MG63 (cell line): ENCODE measurements at regions not wholly inside any gene's neighbourhood (a gene's known extent, or its start where the extent isn't known, plus 50 kb on each side); places are given as distances from the start of the nearest gene placed in this dataset.

ENCODE experiments used
- DNase-seq: peaks from one replicate; pipeline ENCODE4 v3.0.0-alpha.2; 2020
- H3K27me3 ChIP-seq: fragments of 250-450 bp; sonication (Bioruptor Pico); 2 replicates; pipeline ENCODE4 v1.5.1; 2020; ENCODE audit warnings: mild to moderate bottlenecking, moderate library complexity
- H3K36me3 ChIP-seq: fragments of 250-450 bp; sonication (Bioruptor Pico); 2 replicates; pipeline ENCODE4 v1.5.1; 2020; ENCODE audit warnings: mild to moderate bottlenecking, moderate library complexity
- H3K4me3 ChIP-seq: fragments of 250-450 bp; sonication (Bioruptor Pico); 2 replicates; pipeline ENCODE4 v1.5.1; 2020; ENCODE audit warnings: mild to moderate bottlenecking, moderate library complexity
- H3K9me3 ChIP-seq: fragments of 250-450 bp; sonication (Bioruptor Pico); 2 replicates; pipeline ENCODE4 v1.5.1; 2020; ENCODE audit warnings: mild to moderate bottlenecking, moderate library complexity

DNA sequence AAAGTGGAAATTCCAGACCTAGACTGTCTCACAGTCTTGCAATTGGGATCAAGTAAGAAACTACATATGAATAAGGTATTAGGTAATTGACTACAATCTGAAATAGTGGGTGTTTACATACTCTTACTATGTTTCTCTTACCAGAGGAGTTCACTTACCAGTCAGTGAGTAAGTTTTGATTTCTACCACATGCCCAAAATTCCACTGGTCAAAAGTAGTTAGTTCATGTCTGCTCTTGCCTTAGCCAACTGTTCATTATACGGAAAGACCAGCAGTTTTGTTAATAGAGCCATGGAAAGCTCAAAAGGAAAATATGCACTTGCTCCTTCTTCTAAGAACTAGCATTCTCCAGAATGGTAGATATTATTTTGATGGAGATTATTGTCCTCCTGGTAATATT lies 490.8 kb downstream of the RFC3 start:
- Histone ChIP-seq H3K4me3 (no peak overlapping the region), H3K36me3 (no peaks in the 10 kb centered on the region), H3K27me3 (no peaks in the 10 kb centered on the region), H3K9me3 (peaks cover 1% of the 10 kb centered on the region; the same call in 1 of the 2 replicates)
- DNase-seq, result no peak

DNA sequence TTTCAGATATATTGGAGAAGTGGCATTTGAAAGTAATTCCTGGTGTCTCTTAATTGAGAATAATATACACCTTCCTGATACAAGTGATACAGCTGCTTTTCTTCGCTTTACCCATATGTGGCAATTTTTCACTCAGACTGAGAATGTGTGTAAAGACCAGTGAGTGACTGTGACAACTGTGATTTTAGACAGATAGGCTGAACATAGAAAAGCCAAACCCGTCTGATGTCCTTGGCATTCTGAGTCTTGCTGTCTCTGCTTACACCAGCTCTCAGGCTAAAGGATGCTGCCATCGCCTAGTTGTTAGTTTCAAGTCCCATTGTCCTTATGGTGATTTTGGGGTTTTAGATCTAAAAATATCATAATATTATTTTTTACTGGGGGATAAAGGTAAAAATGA lies 492.6 kb downstream of the RFC3 start:
- Histone ChIP-seq H3K4me3 (no peak overlapping the region), H3K27me3 (no peaks in the 10 kb centered on the region), H3K9me3 (no peaks in the 10 kb centered on the region), H3K36me3 (no peaks in the 10 kb centered on the region)
- no peak for DNase-seq

DNA sequence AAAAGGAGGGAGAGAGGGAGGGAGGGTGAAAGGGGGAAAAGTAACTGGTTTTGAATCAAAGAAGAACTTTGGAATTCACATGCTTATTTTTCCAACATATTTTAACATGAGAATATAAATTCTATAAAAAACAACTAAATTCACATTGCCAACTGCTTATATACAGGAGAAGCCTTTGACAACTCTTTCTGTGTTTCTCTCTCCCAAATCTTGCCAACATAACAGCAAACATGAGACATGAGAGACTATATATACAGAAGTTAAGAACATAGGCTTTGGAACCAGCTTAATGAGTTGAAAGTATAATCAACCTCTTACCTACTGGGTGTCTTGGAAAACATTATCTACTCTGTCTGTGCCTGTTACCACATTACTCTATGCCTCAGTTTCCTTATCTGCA lies 493.3 kb downstream of the RFC3 start:
- no peak for DNase-seq
- H3K27me3 ChIP-seq, result no peaks in the 10 kb centered on the region
- no peaks in the 10 kb centered on the region for H3K36me3 ChIP-seq
- no peaks in the 10 kb centered on the region for H3K9me3 ChIP-seq
- H3K4me3 ChIP-seq, result no peak overlapping the region

DNA sequence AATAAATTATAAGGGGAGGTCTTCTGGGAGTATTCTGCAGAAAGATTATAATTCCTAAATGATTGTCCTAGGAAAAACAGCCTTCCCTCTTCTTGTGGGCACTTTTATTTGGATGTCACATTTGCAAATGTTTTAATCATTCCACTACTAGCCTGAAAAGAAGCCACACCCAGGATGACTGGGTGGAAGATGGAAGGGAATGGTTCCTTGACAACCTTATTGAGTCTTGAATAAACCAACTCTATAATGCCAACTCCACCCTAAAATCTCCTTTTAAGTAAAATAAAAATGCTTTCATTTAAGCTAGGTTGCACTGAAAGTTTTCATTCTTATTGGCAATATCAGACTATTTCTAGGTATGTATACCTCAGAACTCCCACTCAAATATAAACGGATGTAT lies 494.6 kb downstream of the RFC3 start:
- no peaks in the 10 kb centered on the region for H3K27me3 ChIP-seq
- H3K9me3 ChIP-seq, result no peaks in the 10 kb centered on the region
- no peaks in the 10 kb centered on the region for H3K36me3 ChIP-seq
- no peak overlapping the region for H3K4me3 ChIP-seq
- no peak for DNase-seq

DNA sequence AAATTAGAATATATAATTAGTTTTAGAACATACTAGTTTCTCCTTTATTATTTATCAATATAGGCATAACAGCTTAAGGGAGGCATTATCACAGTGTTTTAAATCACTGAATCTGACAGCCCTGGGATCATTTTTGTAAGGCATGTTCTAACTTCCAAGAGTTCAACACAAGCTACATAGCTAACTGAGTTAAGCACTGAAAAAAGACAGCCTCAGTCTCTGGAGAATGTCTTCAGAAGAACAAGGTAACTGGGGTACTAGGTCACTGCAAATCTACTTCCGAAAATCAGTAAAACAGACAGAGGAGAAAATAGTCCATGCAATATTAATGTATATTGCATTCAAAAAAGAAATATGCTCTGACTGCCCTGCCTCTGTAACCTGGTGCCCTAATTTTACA lies 502.1 kb downstream of the RFC3 start:
- no peaks in the 10 kb centered on the region for H3K9me3 ChIP-seq
- H3K4me3 ChIP-seq, result no peak overlapping the region

GRCh38 chr13:34322014-34322742 lies 504.2 kb downstream of the RFC3 start:
- Histone ChIP-seq H3K36me3 (no peaks in the 10 kb centered on the region), H3K27me3 (no peaks in the 10 kb centered on the region), H3K4me3 (no peak overlapping the region), H3K9me3 (no peaks in the 10 kb centered on the region)
- no peak for DNase-seq

More for the DNA sequence above, 502.1 kb downstream of the RFC3 start:
- H3K27me3 ChIP-seq, result no peaks in the 10 kb centered on the region
- no peak for DNase-seq
- H3K36me3 ChIP-seq, result no peaks in the 10 kb centered on the region

GRCh38 chr13:34322743-34323074 lies 504.8 kb downstream of the RFC3 start:
- H3K27me3 ChIP-seq, result no peaks in the 10 kb centered on the region
- no peak overlapping the region for H3K4me3 ChIP-seq
- no peaks in the 10 kb centered on the region for H3K36me3 ChIP-seq
- H3K9me3 ChIP-seq, result no peaks in the 10 kb centered on the region
- no peak for DNase-seq

DNA sequence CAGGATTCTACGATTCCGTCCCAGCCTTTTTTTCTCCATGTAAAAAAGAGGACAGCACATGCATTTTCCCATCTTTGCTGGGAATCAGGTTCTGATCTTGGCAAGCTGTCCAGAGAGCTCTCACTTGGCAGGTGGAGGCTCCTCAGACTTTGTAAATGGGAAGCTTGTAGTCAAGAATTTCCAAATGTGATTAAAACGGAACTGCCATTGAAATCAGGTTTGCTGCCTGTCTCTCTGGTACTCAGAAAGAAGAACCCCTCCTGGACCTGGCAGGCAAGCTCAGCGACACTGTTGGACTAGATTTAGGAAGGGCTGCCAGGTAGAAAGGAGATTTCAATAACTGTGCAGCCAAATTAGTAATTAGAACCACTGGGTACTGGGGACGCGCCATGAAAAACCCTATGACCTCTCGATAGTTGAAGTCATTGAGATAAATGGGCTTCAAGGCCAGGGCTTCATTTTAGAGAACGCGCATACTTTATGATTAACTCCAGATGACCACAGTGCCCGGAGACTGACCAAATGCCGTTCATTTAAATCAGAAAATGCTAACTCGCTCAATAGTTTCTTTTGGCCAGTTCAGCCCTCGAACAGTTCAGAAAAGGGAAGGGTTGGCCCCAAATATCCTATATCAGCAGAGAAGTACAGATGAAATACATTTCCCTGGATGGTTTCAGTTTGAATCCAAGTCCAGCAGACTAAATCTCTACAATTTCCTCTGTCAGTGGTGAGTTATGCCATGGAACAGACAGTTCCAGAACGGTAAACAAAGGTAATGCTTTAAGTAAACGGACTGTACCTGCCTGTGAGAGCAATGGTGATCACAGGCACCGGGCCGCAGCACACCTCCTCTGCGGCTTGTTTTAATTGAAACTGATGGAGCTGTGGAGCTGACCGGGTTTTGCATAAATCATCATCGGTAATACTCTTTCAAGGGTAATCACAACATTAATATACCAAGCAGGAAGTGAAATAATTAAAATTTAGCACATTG lies 517.4 kb downstream of the RFC3 start:
- H3K4me3 ChIP-seq, result no peak overlapping the region
- no peaks in the 10 kb centered on the region for H3K27me3 ChIP-seq
- H3K9me3 ChIP-seq, result no peaks in the 10 kb centered on the region
- DNase-seq, result no peak
- H3K36me3 ChIP-seq, result no peaks in the 10 kb centered on the region

GRCh38 chr13:34338102-34338501 lies 520.2 kb downstream of the RFC3 start:
- Histone ChIP-seq H3K27me3 (no peaks in the 10 kb centered on the region), H3K9me3 (no peaks in the 10 kb centered on the region), H3K4me3 (no peak overlapping the region), H3K36me3 (no peaks in the 10 kb centered on the region)
- no peak for DNase-seq

DNA sequence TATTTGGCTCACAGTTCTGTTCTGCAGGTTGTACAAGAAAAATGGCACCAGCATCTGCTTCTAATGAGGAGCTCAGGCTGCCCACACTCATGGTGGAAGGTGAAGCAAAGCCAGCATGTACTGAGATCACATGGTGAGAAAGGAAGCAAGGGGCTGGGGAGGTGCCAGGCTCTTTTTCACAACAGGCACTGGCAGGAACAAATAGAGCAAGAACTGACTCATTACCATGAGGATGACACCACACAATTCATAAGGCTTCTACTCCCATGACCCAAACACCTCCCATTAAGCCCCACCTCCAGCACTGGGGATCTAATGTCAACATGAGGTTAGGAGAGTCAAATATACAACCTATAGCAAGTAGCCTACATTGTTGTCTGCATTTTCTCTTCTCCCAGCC lies 522.6 kb downstream of the RFC3 start:
- no peak overlapping the region for H3K4me3 ChIP-seq
- DNase-seq, result peak; percentile 68
- no peaks in the 10 kb centered on the region for H3K36me3 ChIP-seq

DNA sequence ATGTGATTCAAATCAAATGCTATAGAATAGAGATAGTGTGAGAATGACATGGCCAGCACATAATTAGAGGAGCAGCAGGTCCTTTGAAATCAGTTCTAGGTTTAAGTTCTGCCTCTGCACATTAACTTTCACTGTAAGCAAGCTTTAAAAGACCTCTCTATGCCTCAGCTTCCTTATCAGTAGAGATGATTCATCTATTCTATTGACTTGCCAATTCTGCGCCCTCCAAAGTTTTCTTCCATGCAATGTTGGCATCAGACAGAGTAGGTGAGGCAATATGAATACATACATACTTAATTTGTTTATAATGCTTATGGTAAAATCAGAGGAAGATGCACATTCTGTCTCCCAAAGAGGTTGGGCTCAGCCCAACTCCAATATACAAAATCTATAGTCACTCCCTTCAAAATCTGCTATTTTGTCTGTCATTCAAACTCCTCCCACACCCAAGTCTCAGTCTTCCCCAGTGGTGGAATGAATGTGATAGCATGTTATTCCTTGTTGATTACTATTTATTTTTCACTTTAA lies 525.5 kb downstream of the RFC3 start:
- H3K4me3 ChIP-seq, result no peak overlapping the region
- no peak for DNase-seq
- no peaks in the 10 kb centered on the region for H3K9me3 ChIP-seq
- H3K36me3 ChIP-seq, result no peaks in the 10 kb centered on the region
- H3K27me3 ChIP-seq, result no peaks in the 10 kb centered on the region

More for the DNA sequence above, 522.6 kb downstream of the RFC3 start:
- H3K9me3 ChIP-seq, result no peaks in the 10 kb centered on the region
- no peaks in the 10 kb centered on the region for H3K27me3 ChIP-seq

DNA sequence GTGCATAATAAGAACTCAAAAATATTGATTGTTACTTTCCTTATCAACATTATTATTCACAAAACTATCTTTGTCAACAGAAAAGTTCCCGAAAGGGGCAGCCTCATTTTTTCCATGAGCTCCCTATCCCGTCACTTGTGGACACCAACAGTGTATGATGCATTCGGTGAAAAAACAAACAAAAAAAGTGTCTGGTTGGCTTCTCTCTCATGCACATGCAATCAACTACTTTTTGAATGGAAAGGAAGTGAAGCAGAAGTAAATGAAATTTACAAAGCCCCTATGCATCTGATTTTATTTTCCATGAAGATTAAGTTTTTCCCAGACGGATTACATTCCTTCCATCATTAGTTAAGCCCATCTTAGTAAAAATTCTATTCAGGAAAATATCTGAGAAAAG lies 526.9 kb downstream of the RFC3 start:
- H3K36me3 ChIP-seq, result no peaks in the 10 kb centered on the region
- DNase-seq, result no peak
- no peak overlapping the region for H3K4me3 ChIP-seq
- no peaks in the 10 kb centered on the region for H3K9me3 ChIP-seq
- no peaks in the 10 kb centered on the region for H3K27me3 ChIP-seq

GRCh38 chr13:34345258-34345965 lies 527.5 kb downstream of the RFC3 start:
- no peaks in the 10 kb centered on the region for H3K36me3 ChIP-seq
- H3K9me3 ChIP-seq, result no peaks in the 10 kb centered on the region
- no peak overlapping the region for H3K4me3 ChIP-seq
- no peaks in the 10 kb centered on the region for H3K27me3 ChIP-seq
- DNase-seq, result no peak

GRCh38 chr13:34346626-34347025 lies 528.7 kb downstream of the RFC3 start:
- H3K4me3 ChIP-seq, result no peak overlapping the region
- H3K27me3 ChIP-seq, result no peaks in the 10 kb centered on the region
- no peak for DNase-seq

GRCh38 chr13:34347784-34348573 lies 530.0 kb downstream of the RFC3 start:
- no peaks in the 10 kb centered on the region for H3K9me3 ChIP-seq
- no peaks in the 10 kb centered on the region for H3K36me3 ChIP-seq
- no peak for DNase-seq
- no peaks in the 10 kb centered on the region for H3K27me3 ChIP-seq
- no peak overlapping the region for H3K4me3 ChIP-seq

More at GRCh38 chr13:34346626-34347025, 528.7 kb downstream of the RFC3 start:
- Histone ChIP-seq H3K36me3 (no peaks in the 10 kb centered on the region), H3K9me3 (no peaks in the 10 kb centered on the region)

DNA sequence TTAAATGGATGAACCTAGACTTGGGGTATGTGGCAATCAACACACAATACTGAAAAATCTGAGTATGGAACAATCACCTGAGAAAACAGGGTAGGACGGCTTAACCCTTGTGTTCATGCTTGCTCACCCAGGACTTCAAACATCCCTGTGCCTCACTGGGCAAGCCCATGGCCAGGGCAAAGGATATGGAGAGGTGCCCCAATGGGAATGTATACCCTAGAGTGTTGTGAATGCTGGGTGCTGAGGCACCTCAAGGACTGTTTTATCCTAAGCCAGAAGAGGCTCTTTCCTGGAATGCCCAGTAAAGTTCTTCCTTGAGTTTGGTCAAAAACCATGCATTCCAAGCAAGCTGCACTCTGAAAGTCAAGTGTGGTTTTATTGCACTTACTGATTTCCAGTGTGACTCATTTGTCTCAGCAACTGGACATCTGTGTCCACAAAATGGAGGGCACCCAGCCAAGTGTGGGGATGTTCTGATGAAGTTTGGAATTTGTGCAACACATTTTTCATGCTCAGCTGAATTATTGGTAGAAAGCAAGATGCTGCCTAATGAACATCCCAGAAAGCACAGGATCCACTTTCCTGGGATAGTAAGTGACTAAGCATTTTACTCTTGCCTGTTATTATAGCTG lies 531.3 kb downstream of the RFC3 start:
- Histone ChIP-seq H3K27me3 (no peaks in the 10 kb centered on the region), H3K4me3 (no peak overlapping the region), H3K36me3 (no peaks in the 10 kb centered on the region), H3K9me3 (no peaks in the 10 kb centered on the region)
- peak; percentile 84 for DNase-seq
